Pancreas (tissue), 10 donors: ENCODE measurements at regions not wholly inside any gene's neighbourhood (a gene's known extent, or its start where the extent isn't known, plus 50 kb on each side); places are given as distances from the start of the nearest gene placed in this dataset.

Experiments
- ATAC-seq, 4 donors: fragments of 200-7000 bp; cut with Tn5 transposase; one replicate each; pipeline versions ENCODE4 v1.8.0 to v1.9.1; 2020; ENCODE audit warnings: mild to moderate bottlenecking in 4 of 4, moderate library complexity in 4 of 4
- DNase-seq, 6 donors: peaks; one replicate each; pipeline ENCODE4 v3.0.0-alpha.2; 2020
- FAIRE-seq: peaks from 2 replicates; lab custom pipeline; 2012; peaks lifted over from hg19 to GRCh38; lab: Jason Lieb, UNC
- H3K27ac ChIP-seq, 4 donors: fragments of 200-600 bp; sonication (generic); 1 replicate in 3 of 4; 2 replicates in 1 of 4; pipeline versions ENCODE4 v1.5.0 to v1.8.0; 2020
- H3K27me3 ChIP-seq, 4 donors: fragments of 200-600 bp; one replicate each; pipeline ENCODE4 v1.8.0; 2021
- H3K36me3 ChIP-seq, 3 donors: fragments of 200-600 bp; sonication (generic) in 1 of 3; one replicate each; pipeline versions ENCODE4 v1.5.0 to v1.8.0; 2020 to 2021
- H3K4me1 ChIP-seq, 3 donors: fragments of 200-600 bp; one replicate each; pipeline ENCODE4 v1.8.0; 2021
- H3K4me3 ChIP-seq, 4 donors: fragments of 200-600 bp; sonication (generic) in 2 of 4; one replicate each; pipeline versions ENCODE4 v1.5.0 to v1.8.0; 2020 to 2021
- H3K9me3 ChIP-seq, 4 donors: fragments of 200-600 bp; one replicate each; pipeline ENCODE4 v1.8.0; 2021
- WGBS, 2 donors: extraction: QIAGEN DNeasy Blood & Tissue Kit; methylation state at CpG; one replicate each; pipeline ENCODE4 v1.1.7; 2013; 5-methylcytosine and 5-hydroxymethylcytosine counted together
- intact Hi-C, 3 donors: fragments of 100-400 bp; cut with DNase I; formaldehyde crosslinking; loops; one replicate each; pipeline versions ENCODE4 v1.11.1 to v1.14.2; 2022
- TF ChIP-seq, protein P1 (sequence below), 4 donors: fragments of 200-600 bp; sonication (generic) in 3 of 4; IDR thresholded peaks; one replicate each; pipeline versions ENCODE4 v1.5.0 to v1.8.0; 2021; ENCODE audit warnings: antibody characterized with exemption in 4 of 4
- donor health status: healthy with polysubstance abuse.
- donor health status: DM: no; HTN: no; CAD: no; lungs with moderate emphysema.
- donor health status: DM: no; HTN: no; CAD: no.
- donor health status: control.
- donor health status: control.
- donor health status: Bipolar disorder and iron deficiency.
- donor health status: DM: yes; HTN: yes; CAD: no.
- donor health status: DM: no; HTN: no; CAD: no.
- donor health status: DM: no; HTN: no; CAD: no.
- donor health status: DM: yes; HTN: yes; CAD: no.

DNA sequence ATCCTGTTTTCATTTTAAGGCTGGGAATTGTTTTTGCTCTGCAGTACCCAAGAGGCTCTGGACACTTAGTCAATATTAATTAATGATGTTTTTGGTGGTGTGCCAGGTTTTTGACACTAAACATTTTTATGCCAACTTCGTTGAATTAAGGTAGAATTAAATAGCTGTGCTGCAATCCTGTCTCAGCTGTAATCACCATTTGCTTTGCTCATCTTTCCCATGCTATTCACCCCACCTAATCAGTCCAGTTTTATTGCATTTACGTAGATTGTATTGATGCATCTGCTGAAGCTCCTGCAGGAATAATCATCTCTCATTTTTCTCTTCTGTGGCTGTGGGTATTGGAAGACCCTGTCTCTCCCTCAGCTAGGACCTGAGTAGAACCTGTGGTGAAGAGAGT lies 52.6 kb upstream of the TRUB1 start:
- intact Hi-C loops = loop anchor here in 1 of 3 donors (10.0 kb wide), 1 partner anchor 229 kb away; no protein-coding TSS in a partner anchor
- DNase-seq (no peak), FAIRE-seq (no peak), ATAC-seq (peak in 3 of 4 donors; percentile 26 to 48 (median 39))
- no peaks in the 10 kb centered on the region for H3K4me1 ChIP-seq
- no peaks in the 10 kb centered on the region for H3K27me3 ChIP-seq
- H3K36me3 ChIP-seq = no peaks in the 10 kb centered on the region
- WGBS, 2 donors = 25 to 34% methylated on average over 2 of the region's 2 CpGs
- no peaks in the 10 kb centered on the region for H3K9me3 ChIP-seq
- TF ChIP-seq, protein P1, sequence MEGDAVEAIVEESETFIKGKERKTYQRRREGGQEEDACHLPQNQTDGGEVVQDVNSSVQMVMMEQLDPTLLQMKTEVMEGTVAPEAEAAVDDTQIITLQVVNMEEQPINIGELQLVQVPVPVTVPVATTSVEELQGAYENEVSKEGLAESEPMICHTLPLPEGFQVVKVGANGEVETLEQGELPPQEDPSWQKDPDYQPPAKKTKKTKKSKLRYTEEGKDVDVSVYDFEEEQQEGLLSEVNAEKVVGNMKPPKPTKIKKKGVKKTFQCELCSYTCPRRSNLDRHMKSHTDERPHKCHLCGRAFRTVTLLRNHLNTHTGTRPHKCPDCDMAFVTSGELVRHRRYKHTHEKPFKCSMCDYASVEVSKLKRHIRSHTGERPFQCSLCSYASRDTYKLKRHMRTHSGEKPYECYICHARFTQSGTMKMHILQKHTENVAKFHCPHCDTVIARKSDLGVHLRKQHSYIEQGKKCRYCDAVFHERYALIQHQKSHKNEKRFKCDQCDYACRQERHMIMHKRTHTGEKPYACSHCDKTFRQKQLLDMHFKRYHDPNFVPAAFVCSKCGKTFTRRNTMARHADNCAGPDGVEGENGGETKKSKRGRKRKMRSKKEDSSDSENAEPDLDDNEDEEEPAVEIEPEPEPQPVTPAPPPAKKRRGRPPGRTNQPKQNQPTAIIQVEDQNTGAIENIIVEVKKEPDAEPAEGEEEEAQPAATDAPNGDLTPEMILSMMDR (IDR thresholded peaks at IDR 0.05) = no peak
- H3K4me3 ChIP-seq = no peak overlapping the region
- no peak overlapping the region for H3K27ac ChIP-seq
